IMR-90 (cell line): ENCODE measurements at regions not wholly inside any gene's neighbourhood (a gene's known extent, or its start where the extent isn't known, plus 50 kb on each side); places are given as distances from the start of the nearest gene placed in this dataset.

Source experiments
- CTCF ChIP-seq: conservative IDR thresholded peaks from 2 replicates; pipeline ENCODE4 v1.5.1; 2012; ENCODE audit warnings: mild to moderate bottlenecking, low read depth, low read length, improper control_type of control experiment
- MXI1 ChIP-seq: IDR thresholded peaks from 2 replicates; pipeline ENCODE4 v1.6.1; 2012; ENCODE audit warnings: low read depth, mild to moderate bottlenecking, low read length, moderate library complexity, borderline replicate concordance
- POLR2A ChIP-seq: IDR thresholded peaks from 2 replicates; pipeline ENCODE4 v1.6.1; 2012; ENCODE audit warnings: mild to moderate bottlenecking, low read depth, low read length
- RAD21 ChIP-seq: IDR thresholded peaks from 2 replicates; pipeline ENCODE4 v1.6.1; 2012; ENCODE audit warnings: low read length, improper control_type of control experiment
- SMC3 ChIP-seq: fragments of 150-350 bp; IDR thresholded peaks from 2 replicates; pipeline ENCODE4 v1.6.1; 2016; ENCODE audit warnings: low read depth, mild to moderate bottlenecking, antibody characterized with exemption, low read length, moderate library complexity

DNA sequence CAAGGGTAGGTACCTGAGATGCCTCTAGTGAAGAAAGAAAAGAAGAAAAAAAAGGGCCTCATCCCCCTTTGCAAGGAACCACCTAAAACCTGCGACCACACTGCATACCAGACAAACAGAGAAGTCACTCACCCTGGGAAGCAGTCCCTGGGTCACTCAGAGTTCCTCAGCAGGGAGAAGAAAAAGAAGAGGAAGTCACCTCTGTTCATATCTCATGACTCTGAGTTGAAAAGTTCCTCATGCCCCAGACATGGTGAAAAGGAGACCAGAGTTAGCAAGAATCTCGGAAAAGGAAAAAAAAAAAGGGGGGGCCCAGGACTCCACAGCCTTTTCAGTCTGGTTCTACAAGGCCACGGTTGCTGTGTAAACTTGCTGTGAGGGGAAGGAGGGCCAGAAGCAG lies 478.4 kb upstream of the NRXN1 start:
- TF ChIP-seq CTCF (no peak), POLR2A (no peak), RAD21 (no peak), SMC3 (no peak), MXI1 (no peak)
